Body of pancreas (tissue), 4 donors: ENCODE measurements at regions not wholly inside any gene's neighbourhood (a gene's known extent, or its start where the extent isn't known, plus 50 kb on each side); places are given as distances from the start of the nearest gene placed in this dataset.
"Not testable (repeated sequence)": the region's sequence is repeated elsewhere in the genome, so short reads cannot be mapped to it uniquely, and the experiment has no call there.

Experiments
- CTCF ChIP-seq, 7 experiments: fragments of 450-650 bp in 4 of 7; fragments of 200-600 bp in 3 of 7; sonication (generic) in 3 of 7; IDR thresholded peaks; one replicate each; pipeline ENCODE4 v1.5.1; 2016 to 2019; ENCODE audit warnings: antibody characterized with exemption in 7 of 7
- POLR2A ChIP-seq, 3 donors: fragments of 450-650 bp; IDR thresholded peaks; one replicate each; pipeline ENCODE4 v1.6.1; 2016; ENCODE audit warnings: antibody characterized with exemption in 3 of 3, mild to moderate bottlenecking in 2 of 3

GRCh38 chr3:109705133-109705532 lies 367.8 kb upstream of the DPPA4 start:
- not testable (repeated sequence) for TF ChIP-seq POLR2A, CTCF (IDR thresholded peaks at IDR 0.05)
